Tongue (tissue), 1 donor: ENCODE measurements at regions not wholly inside any gene's neighbourhood (a gene's known extent, or its start where the extent isn't known, plus 50 kb on each side); places are given as distances from the start of the nearest gene placed in this dataset.
"Not testable (repeated sequence)": the region's sequence is repeated elsewhere in the genome, so short reads cannot be mapped to it uniquely, and the experiment has no call there.

Experiments
- DNase-seq: peaks from one replicate; pipeline ENCODE4 v3.0.0-alpha.2; 2015

DNA sequence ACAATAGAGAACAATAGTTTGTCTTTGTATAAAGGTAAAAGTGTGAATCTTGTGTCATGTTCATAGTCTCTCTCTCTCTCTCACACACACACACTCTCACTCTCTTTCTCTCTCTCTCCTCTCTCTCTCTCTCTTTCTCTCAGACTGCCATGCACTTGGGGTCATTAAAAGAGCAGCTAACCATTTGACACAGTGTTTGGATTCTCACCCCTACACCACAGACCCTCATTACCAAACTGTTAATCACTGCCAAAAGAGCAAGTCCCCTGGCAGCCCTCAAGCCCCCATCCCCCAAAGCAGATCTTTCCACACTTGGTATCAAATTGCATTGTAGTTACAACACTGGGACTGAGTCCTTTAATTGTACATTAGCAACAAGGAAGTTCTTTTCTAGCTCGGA, 305.8 kb upstream of the RSPO3 start:
- DNase-seq = peak; percentile 31

DNA sequence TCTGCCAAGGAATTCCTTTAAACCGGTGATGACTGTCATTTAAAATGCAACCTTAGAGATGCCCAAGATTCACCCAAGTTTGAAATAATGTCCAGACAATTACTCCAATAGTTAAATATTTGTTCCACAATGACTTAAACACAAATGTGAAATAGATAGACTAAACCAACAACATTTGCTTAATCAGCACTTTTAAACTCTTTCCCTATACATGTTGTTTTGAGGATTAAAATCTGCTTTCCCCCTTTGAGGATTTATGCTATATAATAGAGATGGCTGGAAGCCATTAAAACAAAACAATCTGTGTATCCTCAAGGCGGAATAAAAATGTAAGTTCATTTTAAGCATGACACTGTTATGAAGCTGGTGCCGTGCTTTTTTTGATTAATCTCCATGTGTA, 297.8 kb upstream of the RSPO3 start:
- DNase-seq = no peak

DNA sequence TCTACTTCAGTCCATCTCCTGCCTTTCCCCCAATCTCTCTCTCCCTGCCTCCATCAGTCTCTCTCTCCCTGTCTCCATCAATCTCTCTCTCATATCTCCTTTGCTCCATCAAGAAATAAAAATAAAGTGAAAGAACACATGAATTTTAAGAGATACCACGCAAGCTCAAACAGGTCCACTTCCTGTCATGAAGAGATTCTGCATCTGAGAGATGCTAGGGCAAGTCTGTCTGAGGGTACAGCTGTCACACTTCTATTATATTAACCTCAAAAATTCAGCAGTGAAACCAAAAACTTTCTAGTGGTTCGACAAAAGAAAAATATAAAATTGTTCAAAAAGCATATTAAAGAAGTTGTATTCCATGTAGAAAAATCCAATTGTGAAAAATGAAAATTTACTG, 296.8 kb upstream of the RSPO3 start:
- no peak for DNase-seq

DNA sequence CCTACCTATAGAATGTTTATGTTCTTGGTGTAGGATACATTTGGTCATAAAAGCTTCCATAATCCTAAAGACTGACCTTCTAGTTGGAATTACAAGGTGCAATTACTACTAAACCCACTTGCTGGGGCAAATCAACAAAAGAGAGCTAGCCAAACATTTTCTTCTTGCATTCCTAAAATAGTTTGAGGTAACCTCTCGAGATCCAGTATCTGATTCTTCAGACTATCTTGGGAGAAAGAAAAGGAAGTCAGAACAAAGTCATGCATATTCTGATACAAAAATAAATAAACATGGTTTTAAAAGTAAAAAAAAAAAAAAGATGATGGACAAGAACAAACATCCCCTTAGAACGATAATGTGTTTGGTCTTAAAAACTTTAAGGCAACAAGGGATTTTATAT, 294.2 kb upstream of the RSPO3 start:
- no peak for DNase-seq

DNA sequence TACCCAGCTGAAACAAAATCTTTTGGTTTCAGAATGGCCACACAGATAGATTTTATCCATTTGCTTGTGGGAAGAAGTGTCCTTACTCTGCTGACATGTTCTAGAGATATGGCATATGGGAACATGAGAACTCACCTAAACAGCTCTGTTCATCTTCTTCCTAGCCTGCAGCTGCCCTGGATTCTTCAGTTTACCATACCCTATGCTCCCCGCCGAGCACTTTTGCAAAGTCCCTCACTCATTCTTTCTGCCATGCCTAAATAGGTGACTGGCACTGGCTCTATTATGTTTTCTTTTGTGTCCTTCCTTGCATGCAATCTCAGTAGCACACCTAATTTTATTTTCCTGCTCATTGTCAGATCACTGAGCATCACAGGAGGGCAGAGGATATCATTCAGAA, 293.7 kb upstream of the RSPO3 start:
- no peak for DNase-seq

DNA sequence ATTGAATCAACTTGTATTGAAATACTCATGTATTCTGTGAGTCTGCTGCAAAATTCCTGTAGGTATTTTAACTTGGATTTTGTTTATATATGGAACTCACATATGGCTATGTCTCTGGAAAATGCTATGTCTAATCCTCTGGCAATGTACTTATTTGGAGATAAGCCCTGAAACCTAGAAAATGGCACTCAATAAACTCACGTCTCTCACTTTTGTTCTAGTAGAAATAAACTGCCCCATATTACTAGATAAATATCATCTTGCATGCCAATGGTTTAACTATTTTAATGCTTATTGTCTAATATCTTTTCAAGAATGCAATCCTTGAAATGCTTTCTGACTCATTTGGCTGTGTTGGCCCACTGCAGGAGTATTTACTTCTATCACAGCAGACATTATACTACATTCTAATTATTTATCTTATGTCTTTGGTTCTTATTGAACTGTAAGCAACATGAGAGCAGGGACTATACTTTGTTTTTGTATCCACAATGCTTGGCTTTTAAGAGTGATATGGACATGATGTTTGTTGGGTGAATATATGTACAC, 292.2 kb upstream of the RSPO3 start:
- no peak for DNase-seq

DNA sequence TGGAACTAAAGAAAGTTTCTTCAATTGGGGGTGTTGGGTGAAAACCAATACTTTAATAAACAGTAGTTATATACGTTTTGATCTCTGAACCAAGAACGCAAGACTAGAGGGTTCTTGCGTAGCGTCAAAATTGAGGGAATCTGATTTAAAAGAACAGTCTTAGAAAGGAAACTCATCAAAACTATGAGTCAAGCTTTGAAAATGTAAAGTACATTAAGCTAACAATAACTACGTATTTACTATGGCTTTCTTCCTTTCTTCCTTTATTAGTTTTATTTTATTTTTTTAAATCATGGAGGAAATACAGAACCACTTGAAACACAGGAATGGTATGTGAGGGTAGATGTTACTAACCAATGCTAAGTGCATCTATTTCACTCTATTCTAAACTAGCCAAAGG, 287.0 kb upstream of the RSPO3 start:
- DNase-seq = no peak

DNA sequence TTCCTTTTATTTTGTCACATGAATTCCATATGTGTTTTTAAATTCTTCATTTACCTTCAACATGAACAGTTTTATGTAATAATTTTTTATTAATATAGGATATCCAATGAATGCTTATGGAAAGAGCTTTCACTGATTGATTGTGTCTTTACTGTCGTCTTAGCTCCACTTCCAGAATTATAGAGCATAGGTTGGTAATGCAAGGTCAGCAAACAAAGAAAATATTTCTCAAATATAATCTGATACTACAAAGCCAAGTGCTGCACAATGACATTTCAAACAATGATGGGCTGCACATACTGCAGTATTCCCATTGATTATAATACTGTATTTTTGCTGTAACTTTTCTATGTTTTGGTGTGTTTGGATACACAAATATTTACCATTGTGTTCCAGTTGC, 275.7 kb upstream of the RSPO3 start:
- DNase-seq = no peak

DNA sequence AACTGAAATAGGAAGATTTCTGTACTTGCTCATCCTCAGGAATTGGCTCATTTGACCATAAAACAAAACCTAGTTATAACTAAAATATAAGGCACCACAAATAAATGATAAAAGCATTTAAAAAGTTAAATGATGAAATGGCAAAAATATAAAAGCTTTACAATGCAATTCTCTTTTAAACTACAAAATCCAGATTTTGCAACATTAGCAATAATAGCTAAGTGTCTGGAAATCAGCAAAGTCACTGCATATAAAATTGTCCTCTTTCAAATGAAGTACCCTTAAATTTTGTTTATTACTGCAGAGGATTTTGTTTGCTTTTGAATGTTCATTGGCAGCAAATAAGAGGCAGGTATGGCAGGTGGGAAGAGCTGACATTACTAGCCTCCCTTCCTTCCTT, 270.4 kb upstream of the RSPO3 start:
- no peak for DNase-seq

DNA sequence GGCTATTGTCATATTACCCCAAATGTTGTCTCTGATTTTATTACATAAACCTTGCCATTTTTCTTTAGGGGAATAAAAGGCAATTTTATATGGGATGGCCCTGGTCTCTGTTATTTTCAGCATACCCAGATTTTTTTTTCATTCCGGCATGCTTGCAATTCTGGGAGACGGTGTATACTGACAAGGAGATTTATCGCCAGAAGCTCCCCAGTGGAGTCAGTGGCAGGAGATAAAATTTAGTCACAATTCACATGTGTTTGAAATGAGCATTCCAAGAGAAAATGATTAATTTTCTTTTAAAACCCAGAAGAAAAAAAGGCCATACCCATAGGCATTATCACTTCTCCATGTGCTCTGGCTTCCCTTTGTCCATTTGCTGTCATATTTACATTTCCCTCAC, 250.8 kb upstream of the RSPO3 start:
- DNase-seq = no peak

DNA sequence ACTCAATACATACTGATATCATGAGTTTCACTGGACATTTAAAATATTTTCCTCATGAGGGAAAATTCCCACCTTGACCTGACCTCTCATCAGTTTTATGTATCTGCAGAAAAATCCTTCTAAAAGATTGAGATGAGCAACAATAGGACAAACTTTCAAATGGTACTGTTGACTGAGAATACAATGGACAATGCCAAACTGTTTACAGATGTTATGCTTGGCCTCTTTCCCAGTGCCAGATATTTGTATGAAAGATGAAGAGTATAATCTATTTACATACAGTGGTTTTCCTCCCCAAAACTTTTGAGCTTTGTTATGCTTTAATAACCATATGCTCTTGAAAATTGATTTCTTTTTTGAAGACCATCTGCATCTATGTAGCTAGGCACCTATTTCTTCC, 245.1 kb upstream of the RSPO3 start:
- peak; percentile 3 for DNase-seq

DNA sequence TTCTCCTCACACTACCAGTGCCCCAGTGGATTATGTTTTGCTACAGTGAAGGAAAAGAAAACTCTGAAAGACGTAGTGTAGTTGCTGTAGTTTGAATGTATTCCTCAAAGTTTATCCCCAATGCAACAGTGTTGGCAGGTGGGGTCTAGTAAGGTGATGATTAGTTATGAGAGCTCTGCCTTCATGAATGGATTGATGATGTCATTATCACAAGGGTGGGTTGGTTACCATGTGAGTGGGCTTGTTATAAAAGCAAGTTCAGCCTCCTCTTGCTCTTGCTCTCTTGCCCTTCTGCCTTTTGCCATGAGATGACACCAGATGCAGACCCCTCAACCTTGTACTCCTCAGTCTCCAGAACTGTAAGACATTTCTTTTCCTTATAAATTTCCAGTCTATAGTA, 244.7 kb upstream of the RSPO3 start:
- no peak for DNase-seq

DNA sequence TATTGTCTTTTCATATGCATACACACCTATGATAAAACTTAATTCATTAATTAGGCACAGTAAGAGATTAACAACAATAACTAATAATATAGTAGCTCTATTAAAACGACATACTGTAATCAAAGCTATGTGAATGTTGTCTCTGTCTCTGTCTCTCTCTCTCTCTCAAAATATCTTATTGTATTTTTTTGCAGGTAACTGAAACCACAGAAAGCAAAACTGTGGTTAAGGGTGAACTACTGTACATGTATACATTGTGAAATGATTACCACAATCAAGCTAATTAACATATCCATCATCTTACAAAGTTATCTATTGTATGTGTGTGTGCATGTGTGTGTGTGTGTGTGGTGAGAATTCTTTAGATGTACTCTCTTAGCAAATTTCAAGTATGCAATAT, 242.0 kb upstream of the RSPO3 start:
- no peak for DNase-seq

DNA sequence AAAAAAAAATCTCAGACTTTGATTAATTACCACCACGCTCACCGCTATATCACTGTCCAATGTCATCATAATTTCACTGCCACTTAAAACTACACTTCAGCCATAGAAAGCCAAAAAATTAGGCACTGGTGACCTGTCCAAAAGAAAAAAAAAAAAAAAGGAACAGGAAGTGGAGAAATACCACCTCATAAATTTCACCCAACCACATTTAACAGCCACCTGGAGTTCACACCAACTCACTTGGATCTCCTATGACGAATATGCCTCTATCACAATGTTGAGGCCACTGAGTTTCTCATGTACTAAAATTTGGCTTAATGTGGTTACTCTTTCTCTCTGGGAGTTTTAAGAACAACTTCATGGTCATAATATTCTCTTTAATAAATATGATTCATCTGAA, 237.5 kb upstream of the RSPO3 start:
- no peak for DNase-seq

DNA sequence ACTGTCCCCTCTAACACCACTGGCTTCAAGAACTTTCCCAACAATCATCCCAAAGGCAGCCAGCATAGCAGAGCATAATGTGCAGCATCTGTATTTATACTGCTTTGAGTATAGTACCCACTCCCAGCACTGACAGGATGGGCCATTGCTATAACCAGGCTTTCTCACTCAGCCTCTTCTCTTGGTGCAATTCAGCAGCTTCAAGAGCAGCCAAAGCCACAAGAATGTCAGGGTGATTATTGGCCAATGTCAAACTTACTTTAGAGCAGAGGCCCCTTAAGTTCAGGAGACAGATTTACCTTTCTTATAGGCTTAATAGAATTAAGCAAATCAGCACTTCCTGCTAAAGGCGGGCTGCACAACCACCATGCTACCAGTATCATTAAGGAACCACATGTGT, 232.4 kb upstream of the RSPO3 start:
- DNase-seq = no peak

DNA sequence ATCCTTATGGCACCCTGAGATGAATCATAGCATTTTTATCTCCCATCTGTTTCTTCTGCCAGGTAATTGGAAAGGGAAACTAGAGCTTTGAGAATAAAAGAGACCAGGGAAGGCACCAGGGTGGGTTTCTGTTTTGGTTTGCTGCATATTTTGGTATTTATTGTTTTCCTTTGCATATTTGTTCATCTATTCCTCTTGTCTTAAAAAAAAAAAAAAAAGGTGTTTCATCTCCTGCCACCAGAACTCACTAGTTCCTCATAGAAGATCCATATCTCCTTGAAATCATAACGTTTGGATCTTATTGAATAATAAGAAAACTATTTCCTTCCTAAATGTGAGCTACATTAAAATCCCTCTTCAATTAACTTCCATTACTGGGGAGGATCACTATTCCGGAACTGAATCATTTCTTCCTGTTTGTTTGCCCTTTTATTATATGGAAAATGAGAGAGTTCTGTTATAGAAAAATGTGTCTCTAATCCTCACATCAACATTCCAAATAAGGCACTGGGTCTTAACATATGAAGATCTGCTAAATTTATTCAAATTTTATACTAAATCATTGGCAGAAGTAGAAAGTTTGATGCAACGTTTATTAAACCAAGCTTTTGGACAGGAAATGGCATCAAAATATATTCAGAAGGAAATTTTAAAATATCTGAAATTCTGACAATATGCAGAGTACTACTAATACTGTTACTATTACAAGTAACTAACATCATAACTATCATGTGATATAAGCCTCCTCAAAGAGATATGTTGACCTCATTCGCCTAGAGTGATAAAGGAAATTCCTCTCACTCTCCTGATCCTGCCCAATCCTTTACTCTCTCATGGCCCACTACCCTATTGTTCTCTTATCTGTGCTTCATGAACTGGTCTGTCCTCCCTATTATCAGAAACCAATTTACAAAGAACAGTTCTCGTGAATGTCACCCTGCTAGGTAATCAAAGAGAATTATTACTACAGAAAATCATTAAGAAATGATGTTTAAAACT, 229.4 kb upstream of the RSPO3 start:
- no peak for DNase-seq

DNA sequence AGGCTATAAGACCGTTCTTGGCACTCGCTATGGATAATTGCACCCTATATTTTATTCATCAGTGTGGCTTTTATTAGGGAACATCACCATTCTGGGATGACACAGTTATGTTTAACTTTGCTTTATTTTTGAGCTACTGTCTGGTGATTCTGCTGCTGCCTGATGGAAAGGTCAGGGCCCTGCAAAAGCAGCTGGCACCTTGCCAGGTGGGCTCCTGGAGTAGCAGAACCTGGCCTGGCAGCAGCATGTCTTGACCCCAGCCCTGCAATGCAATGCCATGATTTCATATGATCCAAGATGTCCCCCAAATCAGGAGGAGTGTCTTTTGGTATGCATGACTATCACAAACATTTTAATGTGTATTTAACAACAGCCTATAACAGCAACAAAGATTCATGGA, 228.4 kb upstream of the RSPO3 start:
- DNase-seq = no peak

DNA sequence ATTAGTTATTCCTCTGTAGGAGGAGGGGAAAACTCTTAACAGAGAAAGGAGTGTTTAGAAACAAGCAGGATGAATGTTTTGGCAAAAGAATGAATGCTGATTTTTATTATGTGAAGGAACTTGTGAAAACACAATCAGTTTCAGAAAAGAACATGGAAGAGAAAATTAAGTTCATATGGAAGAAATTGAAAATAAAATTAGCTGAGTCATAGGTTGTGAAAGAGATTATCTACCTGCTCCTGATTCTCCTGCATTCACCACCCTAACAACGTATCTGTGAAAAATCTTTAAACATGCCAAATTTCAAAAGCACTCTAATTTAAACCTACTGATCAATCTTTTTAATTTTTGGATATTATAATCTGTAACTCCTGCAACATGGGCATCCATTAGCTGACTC, 227.3 kb upstream of the RSPO3 start:
- no peak for DNase-seq

DNA sequence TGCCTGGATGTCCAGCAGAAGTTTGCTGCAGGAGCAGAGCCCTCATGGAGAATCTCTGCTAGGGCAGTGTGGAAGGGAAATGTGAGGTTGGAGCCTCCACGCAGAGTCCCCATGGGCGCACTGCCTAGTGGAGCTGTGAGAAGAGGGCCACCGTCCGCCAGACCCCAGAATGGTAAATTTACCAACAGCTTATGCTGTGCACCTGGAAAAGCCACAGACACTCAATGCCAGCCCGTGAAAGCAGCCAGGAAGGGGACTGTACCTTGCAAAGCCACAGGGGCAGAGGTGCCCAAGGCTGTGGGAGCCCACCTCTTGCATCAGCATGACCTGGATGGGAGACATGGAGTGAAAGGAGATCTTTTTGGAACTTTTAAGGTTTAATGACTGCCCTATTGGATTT, 225.6 kb upstream of the RSPO3 start:
- DNase-seq = not testable (repeated sequence)

DNA sequence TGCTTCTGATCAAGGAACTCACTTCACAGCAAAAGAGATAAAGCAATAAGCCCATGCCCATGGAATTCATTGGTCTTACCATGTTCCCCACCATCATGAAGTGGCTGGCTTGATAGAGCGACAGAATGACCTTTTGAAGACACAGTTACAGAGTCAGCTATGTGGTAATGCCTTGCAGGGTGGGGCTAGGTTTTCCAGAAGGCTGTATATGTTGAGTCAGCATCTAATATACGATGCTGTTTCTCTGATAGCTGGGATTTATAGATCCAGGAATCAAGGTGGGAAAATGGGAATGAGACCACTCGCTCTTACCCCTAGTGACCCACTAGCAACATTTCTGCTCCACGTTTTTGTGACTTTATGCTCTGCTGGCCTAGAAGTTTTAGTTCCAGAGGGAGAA, 220.7 kb upstream of the RSPO3 start:
- DNase-seq = no peak

DNA sequence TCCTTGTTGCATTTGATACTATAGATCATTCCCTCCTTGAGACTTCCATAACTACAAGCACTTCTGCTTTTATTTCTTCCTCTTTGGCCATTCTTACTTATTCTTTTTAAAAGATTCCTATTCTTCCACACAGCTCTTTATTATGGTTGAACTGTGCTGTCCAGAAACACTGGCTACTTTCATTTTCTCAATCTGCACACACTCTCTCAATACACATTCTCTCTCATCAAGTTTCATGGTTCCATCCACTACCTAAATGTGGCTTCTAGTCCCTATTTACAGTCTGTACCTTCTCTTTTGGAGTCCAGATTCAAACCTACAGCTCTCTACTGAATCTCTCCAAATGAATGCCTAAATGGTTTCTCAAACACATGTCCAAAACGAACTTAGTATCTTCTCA, 214.3 kb upstream of the RSPO3 start:
- no peak for DNase-seq

DNA sequence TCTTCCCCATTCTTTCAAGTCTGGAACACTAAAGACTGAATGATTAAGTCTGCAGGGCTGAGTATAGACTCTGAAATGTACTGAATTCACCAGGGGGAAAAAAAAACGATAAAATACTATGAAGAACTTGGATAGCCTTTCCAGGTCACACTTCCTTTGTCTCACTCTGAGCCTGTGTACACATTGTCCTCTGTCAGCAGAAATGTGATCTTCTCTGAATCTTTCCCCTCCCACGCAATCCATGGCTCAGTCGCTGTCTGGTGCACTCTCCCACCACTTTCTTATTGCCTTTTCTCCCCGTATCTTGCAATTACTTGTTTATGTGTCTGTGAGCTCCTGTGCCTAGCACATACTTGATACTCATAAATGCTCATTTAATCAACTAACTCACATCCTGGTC, 212.6 kb upstream of the RSPO3 start:
- no peak for DNase-seq

DNA sequence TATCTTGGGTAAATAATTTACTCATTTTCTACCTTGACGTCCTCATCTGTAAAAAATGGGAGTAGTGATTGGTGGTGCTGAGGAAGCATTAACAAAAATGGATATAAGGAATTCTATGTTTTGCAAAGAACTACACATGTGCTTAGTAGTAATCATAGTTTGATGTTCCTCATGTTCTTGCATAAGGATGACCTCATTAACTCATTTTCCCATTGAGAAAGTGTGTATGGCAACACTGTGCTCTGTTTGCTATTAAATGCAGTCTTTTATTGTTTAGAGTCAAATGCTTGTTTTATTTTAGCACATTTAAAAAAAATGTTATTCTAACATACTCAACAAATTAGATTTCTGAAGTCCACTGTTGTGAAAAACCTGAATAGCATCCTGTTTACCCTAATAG, 211.2 kb upstream of the RSPO3 start:
- DNase-seq = no peak

DNA sequence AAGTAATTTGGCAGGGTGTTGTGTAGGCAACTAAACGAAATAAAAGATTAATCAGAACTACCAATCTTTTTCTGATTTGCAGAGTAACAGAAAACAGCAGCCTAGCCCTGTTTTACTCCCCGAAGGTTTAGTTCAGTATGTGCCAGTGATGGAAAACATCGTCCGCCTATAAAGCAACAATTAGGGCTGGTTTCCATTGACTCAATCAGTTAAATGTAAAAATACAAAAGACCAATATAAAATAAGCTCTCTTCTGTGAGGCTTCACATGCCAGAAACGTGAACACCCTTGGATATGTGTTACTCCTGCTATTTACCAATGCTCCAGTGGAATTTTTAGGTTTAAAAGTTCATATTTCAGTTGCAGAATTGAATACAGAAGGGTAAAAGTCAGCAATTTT, 210.5 kb upstream of the RSPO3 start:
- DNase-seq = peak; percentile 13
